ENCODE measurements at regions not wholly inside any gene's neighbourhood (a gene's known extent, or its start where the extent isn't known, plus 50 kb on each side); places are given as distances from the start of the nearest gene placed in this dataset.
A peak's percentile ranks its signal among the peaks of the same experiment; 100 is the strongest.

DNA sequence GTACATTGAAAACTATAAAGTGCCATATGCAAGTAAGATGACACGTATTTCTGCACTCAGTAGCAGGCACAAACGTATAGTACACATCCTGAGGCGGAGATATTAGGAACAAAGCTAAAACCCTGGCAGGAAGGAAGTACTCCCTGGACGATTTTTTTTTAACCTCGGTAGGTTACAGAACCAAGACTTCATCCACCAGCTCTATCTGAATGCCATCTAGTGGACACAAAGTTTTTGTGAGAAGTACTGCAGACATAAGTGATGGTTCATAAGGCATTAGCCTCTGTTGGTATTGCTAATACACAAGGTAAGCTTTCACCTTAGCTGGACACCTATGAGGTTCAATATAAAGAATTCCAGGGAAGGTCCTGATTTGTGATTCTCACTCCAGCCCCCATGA lies 83.0 kb upstream of the CCDC196 start:
- Histone ChIP-seq H4K5ac (ENCODE audit: low read depth, low read length) (no peak overlapping the region), H3K4me3 (ENCODE audit: insufficient read depth, low read depth, low read length) (no peak overlapping the region), H3K4ac (ENCODE audit: low read depth, low read length) (no peak overlapping the region), H3K23ac (ENCODE audit: low read depth, low read length) (no peak overlapping the region), H2AK5ac (ENCODE audit: low read depth, low read length) (no peak overlapping the region), H4K20me1 (ENCODE audit: insufficient read depth, low read length) (no peaks in the 10 kb centered on the region), H4K8ac (ENCODE audit: low read depth in 2 of 2, low read length in 2 of 2) (no peak overlapping the region), H2BK15ac (ENCODE audit: low read depth, low read length) (no peak overlapping the region), H3K9ac (ENCODE audit: low read depth, low read length) (no peak overlapping the region), H3K4me2 (ENCODE audit: low read depth, low read length) (no peak overlapping the region), H3K18ac (ENCODE audit: low read depth, low read length) (no peak overlapping the region), H2AK9ac (replicated peaks; ENCODE audit: low read depth, low read length, poor library complexity) (no peak overlapping the region), H3K14ac (replicated peaks; ENCODE audit: low read depth, low read length) (no peak overlapping the region), H4K91ac (ENCODE audit: insufficient read depth, low read depth, low read length) (no peak overlapping the region), H3K27ac (ENCODE audit: insufficient read depth, low read length) (no peak overlapping the region), H3K9me3 (ENCODE audit: control insufficient read depth, insufficient read depth, low read length) (no peaks in the 10 kb centered on the region), H3K79me1 (ENCODE audit: low read depth in 1 of 2, low read length in 2 of 2) (no peaks in the 10 kb centered on the region), H2BK20ac (ENCODE audit: low read depth, low read length) (no peak overlapping the region), H3K4me1 (ENCODE audit: control insufficient read depth, insufficient read depth, low read length) (no peaks in the 10 kb centered on the region), H2BK120ac (ENCODE audit: low read depth, low read length) (no peak overlapping the region), H3K27me3 (ENCODE audit: control insufficient read depth, insufficient read depth, low read length) (no peaks in the 10 kb centered on the region), H2BK5ac (ENCODE audit: low read depth, low read length, poor library complexity, severe bottlenecking) (no peak overlapping the region), H3K9me1 (ENCODE audit: insufficient read depth, low read length) (no peaks in the 10 kb centered on the region), H2AFZ (replicated peaks; ENCODE audit: low read length, poor library complexity) (no peak overlapping the region), H3K36me3 (ENCODE audit: control insufficient read depth, insufficient read depth, low read length) (no peaks in the 10 kb centered on the region), H3K56ac (ENCODE audit: extremely low read depth, insufficient read depth, low read length) (no peak overlapping the region)
- no TSS peak for BruUV-seq (replicated peaks)
- dilution Hi-C loops (cut with HindIII; ENCODE audit: low sequenced_read_pairs, unreplicated experiment) (no loop called here), in situ Hi-C loops (cut with MboI; ENCODE audit: low sequenced_read_pairs) (no loop called here), intact Hi-C loops (cut with micrococcal nuclease) (no loop called here)
- no CpG with 5 or more reads among the region's 5 CpGs for WGBS, 2 experiments (ENCODE audit: extremely low coverage in 2 of 2, insufficient read length in 1 of 2)
- TF ChIP-seq, protein P1, sequence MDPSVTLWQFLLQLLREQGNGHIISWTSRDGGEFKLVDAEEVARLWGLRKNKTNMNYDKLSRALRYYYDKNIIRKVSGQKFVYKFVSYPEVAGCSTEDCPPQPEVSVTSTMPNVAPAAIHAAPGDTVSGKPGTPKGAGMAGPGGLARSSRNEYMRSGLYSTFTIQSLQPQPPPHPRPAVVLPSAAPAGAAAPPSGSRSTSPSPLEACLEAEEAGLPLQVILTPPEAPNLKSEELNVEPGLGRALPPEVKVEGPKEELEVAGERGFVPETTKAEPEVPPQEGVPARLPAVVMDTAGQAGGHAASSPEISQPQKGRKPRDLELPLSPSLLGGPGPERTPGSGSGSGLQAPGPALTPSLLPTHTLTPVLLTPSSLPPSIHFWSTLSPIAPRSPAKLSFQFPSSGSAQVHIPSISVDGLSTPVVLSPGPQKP (IDR thresholded peaks at IDR 0.05; ENCODE audit: borderline replicate concordance, low read depth, low read length): no peak
- TF ChIP-seq MAFK (IDR thresholded peaks at IDR 0.05; ENCODE audit: low read depth, low read length) (no peak), MAZ (IDR thresholded peaks at IDR 0.05; ENCODE audit: borderline replicate concordance, low read depth, low read length) (no peak), RCOR1 (IDR thresholded peaks at IDR 0.05; ENCODE audit: insufficient replicate concordance, low read length) (no peak), FOS (IDR thresholded peaks at IDR 0.05; ENCODE audit: low read depth, low read length) (no peak), CEBPB (IDR thresholded peaks at IDR 0.05; ENCODE audit: low read depth, low read length) (no peak), RAD21 (IDR thresholded peaks at IDR 0.05; ENCODE audit: low read length) (0 out of 2 replicates have a peak, but pooled peaks have one; percentile 9)
- ChIA-PET POLR2A (ENCODE audit: unreplicated experiment) (no interaction called here), CTCF (interaction anchor here (0.5 to 1.2 kb wide), 6 partner anchors 8 to 263 kb away, joined by 3 to 4 read pairs (median 4); no protein-coding TSS in a partner anchor)
- ATAC-seq (ENCODE audit: low read depth) (peak; percentile 44; the same call in 1 of the 2 replicates), DNase-seq (peak; percentile 28)
